Right lobe of liver (tissue), 6 donors: ENCODE measurements at regions not wholly inside any gene's neighbourhood (a gene's known extent, or its start where the extent isn't known, plus 50 kb on each side); places are given as distances from the start of the nearest gene placed in this dataset.

Source experiments
- ATAC-seq, 4 donors: fragments of 200-7000 bp; cut with Tn5 transposase; one replicate each; pipeline ENCODE4 v1.9.1; 2020; ENCODE audit warnings: mild to moderate bottlenecking in 4 of 4, moderate library complexity in 4 of 4
- DNase-seq, 3 donors: peaks; one replicate each; pipeline ENCODE4 v3.0.0-alpha.2; 2020
- H3K27ac ChIP-seq, 3 donors: fragments of 200-600 bp; one replicate each; pipeline ENCODE4 v1.8.0; 2022
- H3K27me3 ChIP-seq, 2 donors: fragments of 200-600 bp; one replicate each; pipeline ENCODE4 v1.8.0; 2022
- H3K36me3 ChIP-seq, 4 donors: fragments of 200-600 bp; sonication (generic) in 1 of 4; one replicate each; pipeline versions ENCODE4 v1.5.1 to v1.8.0; 2017 to 2022; ENCODE audit warnings: control low read depth in 1 of 4
- H3K4me1 ChIP-seq, 4 donors: fragments of 200-600 bp; sonication (generic) in 1 of 4; one replicate each; pipeline versions ENCODE4 v1.5.1 to v1.8.0; 2017 to 2022; ENCODE audit warnings: control low read depth in 1 of 4
- H3K4me3 ChIP-seq, 3 donors: fragments of 200-600 bp; one replicate each; pipeline ENCODE4 v1.8.0; 2022
- H3K9me3 ChIP-seq, 4 donors: fragments of 200-600 bp; sonication (generic) in 1 of 4; one replicate each; pipeline versions ENCODE4 v1.5.1 to v1.8.0; 2017 to 2022; ENCODE audit warnings: control low read depth in 1 of 4
- CTCF ChIP-seq, 4 donors: fragments of 200-600 bp in 3 of 4; fragments of 450-650 bp in 1 of 4; IDR thresholded peaks; one replicate each; pipeline versions ENCODE4 v1.5.1 to v1.8.0; 2016 to 2022; ENCODE audit warnings: antibody characterized with exemption in 4 of 4, mild to moderate bottlenecking in 2 of 4
- POLR2A ChIP-seq: fragments of 450-650 bp; IDR thresholded peaks from one replicate; pipeline ENCODE4 v1.6.1; 2017; ENCODE audit warnings: antibody characterized with exemption, mild to moderate bottlenecking
- WGBS: methylation state at CpG from one replicate; pipeline ENCODE4 v1.1.6; 2018; ENCODE audit warnings: low coverage, low lambda C conversion rate; ENCODE audit not compliant: insufficient coverage; ENCODE audit errors: missing lambda C conversion rate; 5-methylcytosine and 5-hydroxymethylcytosine counted together
- intact Hi-C, 2 donors: fragments of 100-400 bp; cut with DNase I; formaldehyde crosslinking; loops; one replicate each; pipeline versions ENCODE4 v1.11.2 to v1.14.1; 2022
- donor health status: DM: no; HTN: yes; CAD: no.
- donor health status: DM: no; HTN: no; CAD: no.
- donor health status: DM: no; HTN: no; CAD: no.
- donor health status: DM: no; HTN: yes; CAD: no.
- donor health status: DM: no; HTN: yes; CAD: no.

GRCh38 chr11:119539583-119539982 is 116.6 kb upstream of the THY1 start:
- ATAC-seq (no peak), DNase-seq (no peak)
- Histone ChIP-seq H3K9me3 (no peaks in the 10 kb centered on the region), H3K4me3 (no peak overlapping the region), H3K4me1 (no peaks in the 10 kb centered on the region), H3K27ac (no peak overlapping the region), H3K27me3 (no peaks in the 10 kb centered on the region), H3K36me3 (no peaks in the 10 kb centered on the region)
- no peak for TF ChIP-seq CTCF (IDR thresholded peaks at IDR 0.05)
- 91% methylated on average over 4 of the region's 4 CpGs for WGBS
- intact Hi-C loops: loop anchor here in 1 of 2 donors (10.0 kb wide), 1 partner anchor 55 kb away; no protein-coding TSS in a partner anchor

GRCh38 chr11:119538753-119539152 is 115.8 kb upstream of the THY1 start:
- ATAC-seq (no peak), DNase-seq (no peak)
- Histone ChIP-seq H3K4me1 (no peaks in the 10 kb centered on the region), H3K27ac (no peak overlapping the region), H3K36me3 (no peaks in the 10 kb centered on the region), H3K9me3 (no peaks in the 10 kb centered on the region), H3K27me3 (no peaks in the 10 kb centered on the region), H3K4me3 (no peak overlapping the region)
- intact Hi-C loops: loop anchor here in 1 of 2 donors (10.0 kb wide), 1 partner anchor 54 kb away; no protein-coding TSS in a partner anchor
- 69% methylated on average over 2 of the region's 2 CpGs for WGBS
- TF ChIP-seq POLR2A: no peak
- TF ChIP-seq CTCF (IDR thresholded peaks at IDR 0.05): no peak

- DNase-seq (peak in 1 of 3 donors; percentile 23), ATAC-seq (no peak)
- intact Hi-C loops: loop anchor here in 1 of 2 donors (10.0 kb wide), 1 partner anchor 53 kb away; no protein-coding TSS in a partner anchor
- TF ChIP-seq CTCF (IDR thresholded peaks at IDR 0.05) (no peak), POLR2A (no peak)
- 36% methylated on average over 8 of the region's 12 CpGs for WGBS
- Histone ChIP-seq H3K4me3 (no peak overlapping the region), H3K9me3 (no peaks in the 10 kb centered on the region), H3K4me1 (no peaks in the 10 kb centered on the region), H3K36me3 (no peaks in the 10 kb centered on the region), H3K27ac (no peak overlapping the region), H3K27me3 (no peaks in the 10 kb centered on the region)
Measured at GRCh38 chr11:119537306-119538253, 114.6 kb upstream of the THY1 start.

GRCh38 chr11:119536801-119537200 is 113.8 kb upstream of the THY1 start:
- Histone ChIP-seq H3K27ac (no peak overlapping the region), H3K4me1 (no peaks in the 10 kb centered on the region), H3K9me3 (no peaks in the 10 kb centered on the region), H3K4me3 (no peak overlapping the region), H3K36me3 (no peaks in the 10 kb centered on the region), H3K27me3 (no peaks in the 10 kb centered on the region)
- ATAC-seq: no peak
- 58% methylated on average over 2 of the region's 6 CpGs for WGBS
- no peak for DNase-seq
- intact Hi-C loops: loop anchor here in 1 of 2 donors (10.0 kb wide), 1 partner anchor 52 kb away; no protein-coding TSS in a partner anchor
- TF ChIP-seq POLR2A: no peak
- TF ChIP-seq CTCF (IDR thresholded peaks at IDR 0.05): no peak
